ENCODE measurements at regions not wholly inside any gene's neighbourhood (a gene's known extent, or its start where the extent isn't known, plus 50 kb on each side); places are given as distances from the start of the nearest gene placed in this dataset.
"Not testable (repeated sequence)": the region's sequence is repeated elsewhere in the genome, so short reads cannot be mapped to it uniquely, and the experiment has no call there.

GRCh38 chr1:245059806-245060424 lies 94.9 kb upstream of the KIF26B start:
- DNase-seq, result no peak
- no peak overlapping the region for H3K27ac Mint-ChIP-seq
- ChIA-PET CTCF (interaction anchor here (1.1 to 2.2 kb wide), 1 partner anchor 18 kb away, joined by 7 to 12 read pairs; no protein-coding TSS in a partner anchor), POLR2A (no interaction called here)
- intact Hi-C loops (cut with DNase I, micrococcal nuclease), result no loop called here
- ATAC-seq, result no peak
- H3K36me3 Mint-ChIP-seq (ENCODE audit: low read depth), result no peaks in the 10 kb centered on the region
- no peaks in the 10 kb centered on the region for H3K9me3 Mint-ChIP-seq (ENCODE audit: low read depth)
- no peak overlapping the region for H3K4me3 Mint-ChIP-seq
- H3K4me1 Mint-ChIP-seq, result no peaks in the 10 kb centered on the region
- no peaks in the 10 kb centered on the region for H3K27me3 Mint-ChIP-seq

- Mint-ChIP-seq H3K4me1 (no peaks in the 10 kb centered on the region), H3K36me3 (ENCODE audit: low read depth) (no peaks in the 10 kb centered on the region), H3K27ac (no peak overlapping the region), H3K9me3 (ENCODE audit: low read depth) (no peaks in the 10 kb centered on the region), H3K27me3 (no peaks in the 10 kb centered on the region), H3K4me3 (no peak overlapping the region)
- intact Hi-C loops (cut with DNase I, micrococcal nuclease), result no loop called here
- CTCF ChIA-PET, result interaction anchor here (1.1 kb wide), 1 partner anchor 17 kb away, joined by 7 read pairs; no protein-coding TSS in a partner anchor
- POLR2A ChIA-PET, result no interaction called here
- DNase-seq, result no peak
- no peak for ATAC-seq
These were observed 95.9 kb upstream of the KIF26B start for GRCh38 chr1:245058882-245059281.

GRCh38 chr1:245058436-245058835 lies 96.3 kb upstream of the KIF26B start:
- intact Hi-C loops (cut with DNase I, micrococcal nuclease), result no loop called here
- Mint-ChIP-seq H3K27ac (no peak overlapping the region), H3K36me3 (ENCODE audit: low read depth) (no peaks in the 10 kb centered on the region), H3K4me3 (no peak overlapping the region), H3K9me3 (ENCODE audit: low read depth) (no peaks in the 10 kb centered on the region), H3K4me1 (no peaks in the 10 kb centered on the region), H3K27me3 (no peaks in the 10 kb centered on the region)
- ATAC-seq (no peak), DNase-seq (no peak)
- POLR2A ChIA-PET, result no interaction called here
- CTCF ChIA-PET, result no interaction called here

GRCh38 chr1:245056913-245057312 lies 97.9 kb upstream of the KIF26B start:
- intact Hi-C loops (cut with DNase I, micrococcal nuclease), result no loop called here
- Mint-ChIP-seq H3K36me3 (ENCODE audit: low read depth) (no peaks in the 10 kb centered on the region), H3K9me3 (ENCODE audit: low read depth) (no peaks in the 10 kb centered on the region), H3K4me3 (no peak overlapping the region), H3K4me1 (peaks cover 4% of the 10 kb centered on the region), H3K27me3 (peaks cover under 1% of the 10 kb centered on the region), H3K27ac (no peak overlapping the region)
- ChIA-PET CTCF (interaction anchor here (0.6 to 2.2 kb wide), 2 partner anchors 14 to 944 kb away, joined by 3 to 6 read pairs; no protein-coding TSS in a partner anchor), POLR2A (no interaction called here)
- no peak for DNase-seq
- no peak for ATAC-seq

GRCh38 chr1:245056296-245056695 lies 98.5 kb upstream of the KIF26B start:
- ATAC-seq; POLR2A ChIA-PET; intact Hi-C loops (cut with DNase I, micrococcal nuclease); H3K27ac Mint-ChIP-seq; H3K27me3 Mint-ChIP-seq; H3K9me3 Mint-ChIP-seq (ENCODE audit: low read depth); H3K36me3 Mint-ChIP-seq (ENCODE audit: low read depth); DNase-seq; H3K4me1 Mint-ChIP-seq; H3K4me3 Mint-ChIP-seq: not testable (repeated sequence)
- CTCF ChIA-PET, result interaction anchor here (0.6 to 2.2 kb wide), 3 partner anchors 10 to 944 kb away, joined by 3 to 6 read pairs (median 3); no protein-coding TSS in a partner anchor

GRCh38 chr1:245055752-245056151 lies 99.0 kb upstream of the KIF26B start:
- ATAC-seq (no peak), DNase-seq (no peak)
- ChIA-PET CTCF (interaction anchor here (0.8 to 2.2 kb wide), 2 partner anchors 10 to 13 kb away, joined by 3 to 6 read pairs; no protein-coding TSS in a partner anchor), POLR2A (no interaction called here)
- H3K27ac Mint-ChIP-seq, result no peak overlapping the region
- intact Hi-C loops (cut with DNase I, micrococcal nuclease), result no loop called here
- peaks cover 3% of the 10 kb centered on the region for H3K27me3 Mint-ChIP-seq
- peaks cover 12% of the 10 kb centered on the region for H3K4me1 Mint-ChIP-seq
- no peaks in the 10 kb centered on the region for H3K9me3 Mint-ChIP-seq (ENCODE audit: low read depth)
- H3K4me3 Mint-ChIP-seq, result no peak overlapping the region
- H3K36me3 Mint-ChIP-seq (ENCODE audit: low read depth), result no peaks in the 10 kb centered on the region

GRCh38 chr1:245054507-245055270 lies 100.1 kb upstream of the KIF26B start:
- Mint-ChIP-seq H3K27me3 (peaks cover 3% of the 10 kb centered on the region), H3K9me3 (ENCODE audit: low read depth) (no peaks in the 10 kb centered on the region), H3K36me3 (ENCODE audit: low read depth) (no peaks in the 10 kb centered on the region), H3K4me3 (no peak overlapping the region), H3K27ac (no peak overlapping the region), H3K4me1 (peaks cover 12% of the 10 kb centered on the region)
- intact Hi-C loops (cut with DNase I, micrococcal nuclease), result no loop called here
- ATAC-seq (no peak), DNase-seq (no peak)
- ChIA-PET POLR2A (interaction anchor here (0.6 kb wide), 1 partner anchor 133 kb away, joined by 4 read pairs; no protein-coding TSS in a partner anchor), CTCF (interaction anchor here (0.5 kb wide), 1 partner anchor 458 kb away, joined by 3 read pairs; no protein-coding TSS in a partner anchor)

- ATAC-seq (no peak), DNase-seq (no peak)
- Mint-ChIP-seq H3K4me3 (no peak overlapping the region), H3K36me3 (ENCODE audit: low read depth) (no peaks in the 10 kb centered on the region), H3K9me3 (ENCODE audit: low read depth) (no peaks in the 10 kb centered on the region), H3K4me1 (peaks cover 12% of the 10 kb centered on the region), H3K27me3 (peaks cover 3% of the 10 kb centered on the region), H3K27ac (no peak overlapping the region)
- intact Hi-C loops (cut with DNase I, micrococcal nuclease), result no loop called here
- POLR2A ChIA-PET, result interaction anchor here (0.6 kb wide), 1 partner anchor 132 kb away, joined by 4 read pairs; no protein-coding TSS in a partner anchor
- CTCF ChIA-PET, result interaction anchor here (0.5 kb wide), 1 partner anchor 458 kb away, joined by 3 read pairs; no protein-coding TSS in a partner anchor
These were observed 100.7 kb upstream of the KIF26B start for GRCh38 chr1:245054105-245054504.

GRCh38 chr1:245052258-245052657 lies 102.5 kb upstream of the KIF26B start:
- ChIA-PET CTCF (interaction anchor here (0.6 to 3.1 kb wide), 5 partner anchors 10 to 951 kb away, joined by 3 to 24 read pairs (median 3); no protein-coding TSS in a partner anchor), POLR2A (no interaction called here)
- Mint-ChIP-seq H3K4me3 (peak overlapping the region; percentile 26), H3K36me3 (ENCODE audit: low read depth) (no peaks in the 10 kb centered on the region), H3K4me1 (peaks cover 12% of the 10 kb centered on the region), H3K27ac (peak overlapping the region; percentile 59), H3K27me3 (peaks cover 3% of the 10 kb centered on the region), H3K9me3 (ENCODE audit: low read depth) (no peaks in the 10 kb centered on the region)
- DNase-seq (no peak), ATAC-seq (no peak)
- intact Hi-C loops (cut with DNase I, micrococcal nuclease), result no loop called here

- Mint-ChIP-seq H3K4me1 (peaks cover 12% of the 10 kb centered on the region), H3K27ac (peak overlapping the region; percentile 59), H3K4me3 (peak overlapping the region; percentile 26), H3K36me3 (ENCODE audit: low read depth) (no peaks in the 10 kb centered on the region), H3K27me3 (peaks cover 3% of the 10 kb centered on the region), H3K9me3 (ENCODE audit: low read depth) (no peaks in the 10 kb centered on the region)
- ChIA-PET CTCF (interaction anchor here (0.6 to 3.1 kb wide), 5 partner anchors 9 to 952 kb away, joined by 3 to 24 read pairs (median 3); no protein-coding TSS in a partner anchor), POLR2A (no interaction called here)
- ATAC-seq (peak; percentile 88), DNase-seq (peak; percentile 58)
- intact Hi-C loops (cut with DNase I, micrococcal nuclease), result no loop called here
These were observed 103.2 kb upstream of the KIF26B start for GRCh38 chr1:245051349-245052221.

GRCh38 chr1:245046769-245047168 lies 108.0 kb upstream of the KIF26B start:
- ATAC-seq, result no peak
- ChIA-PET POLR2A (no interaction called here), CTCF (interaction anchor here (0.7 to 1.0 kb wide), 2 partner anchors 9 to 183 kb away, joined by 3 to 5 read pairs; partner anchors contain the start of gene HNRNPU)
- H3K4me1 Mint-ChIP-seq, result peaks cover 7% of the 10 kb centered on the region
- H3K36me3 Mint-ChIP-seq (ENCODE audit: low read depth), result no peaks in the 10 kb centered on the region
- no peaks in the 10 kb centered on the region for H3K9me3 Mint-ChIP-seq (ENCODE audit: low read depth)
- H3K27ac Mint-ChIP-seq, result no peak overlapping the region
- peaks cover under 1% of the 10 kb centered on the region for H3K27me3 Mint-ChIP-seq
- intact Hi-C loops (cut with DNase I, micrococcal nuclease), result loop anchor here in 1 of 2 experiments (10.0 kb wide), 1 partner anchor 212 kb away; the partner anchor contains the start of gene COX20
- H3K4me3 Mint-ChIP-seq, result no peak overlapping the region
- DNase-seq, result no peak

Data from activated CD4-positive, alpha-beta T cell treated with anti-CD3 and anti-CD28 coated beads for 36 hours (primary cell).